HG02610 (cell line): ENCODE measurements at regions not wholly inside any gene's neighbourhood (a gene's known extent, or its start where the extent isn't known, plus 50 kb on each side); places are given as distances from the start of the nearest gene placed in this dataset.

Experiments
- ATAC-seq: cut with Tn5 transposase; IDR thresholded peaks from one replicate; pipeline ENCODE4 v1.9.1; 2021; ENCODE audit warnings: mild to moderate bottlenecking, moderate library complexity; ENCODE audit not compliant: unreplicated experiment

- ATAC-seq, result no peak
Measured at GRCh38 chr2:128435576-128436478, 117.2 kb upstream of the HS6ST1 start.

- no peak for ATAC-seq
Measured at GRCh38 chr2:128436479-128437203, 118.0 kb upstream of the HS6ST1 start.

- no peak for ATAC-seq
Measured at GRCh38 chr2:128437204-128437565, 118.5 kb upstream of the HS6ST1 start.

- no peak for ATAC-seq
Measured at GRCh38 chr2:128438091-128438490, 119.4 kb upstream of the HS6ST1 start.

- no peak for ATAC-seq
Measured at GRCh38 chr2:128438586-128438985, 119.9 kb upstream of the HS6ST1 start.

- ATAC-seq, result no peak
Measured at GRCh38 chr2:128439031-128439790, 120.5 kb upstream of the HS6ST1 start.

GRCh38 chr2:128439791-128440665 lies 121.4 kb upstream of the HS6ST1 start:
- no peak for ATAC-seq

GRCh38 chr2:128440666-128441340 lies 122.1 kb upstream of the HS6ST1 start:
- ATAC-seq, result no peak

GRCh38 chr2:128441341-128442052 lies 122.8 kb upstream of the HS6ST1 start:
- no peak for ATAC-seq

GRCh38 chr2:128442053-128442751 lies 123.5 kb upstream of the HS6ST1 start:
- no peak for ATAC-seq

- no peak for ATAC-seq
Measured at GRCh38 chr2:128442891-128443302, 124.2 kb upstream of the HS6ST1 start.

GRCh38 chr2:128444121-128444771 lies 125.6 kb upstream of the HS6ST1 start:
- ATAC-seq, result no peak

GRCh38 chr2:128444816-128445522 lies 126.3 kb upstream of the HS6ST1 start:
- ATAC-seq, result no peak

GRCh38 chr2:128445523-128445900 lies 126.8 kb upstream of the HS6ST1 start:
- ATAC-seq, result no peak

- no peak for ATAC-seq
Measured at GRCh38 chr2:128446049-128446873, 127.6 kb upstream of the HS6ST1 start.

GRCh38 chr2:128446874-128447537 lies 128.3 kb upstream of the HS6ST1 start:
- ATAC-seq, result no peak
